GM12891 (cell line): ENCODE measurements at regions not wholly inside any gene's neighbourhood (a gene's known extent, or its start where the extent isn't known, plus 50 kb on each side); places are given as distances from the start of the nearest gene placed in this dataset.

ENCODE experiments used
- PAX5 ChIP-seq: IDR thresholded peaks from 2 replicates; pipeline ENCODE4 v1.6.1; 2011; ENCODE audit warnings: low read length, moderate library complexity, mild to moderate bottlenecking; ENCODE audit not compliant: insufficient read depth, severe bottlenecking
- POLR2A ChIP-seq: IDR thresholded peaks from 2 replicates; pipeline ENCODE4 v1.6.1; 2011; ENCODE audit warnings: low read depth, low read length, control low read depth
- POLR2AphosphoS5 ChIP-seq: IDR thresholded peaks from 2 replicates; pipeline ENCODE4 v1.6.1; 2011; ENCODE audit warnings: low read depth, low read length, control low read depth
- SPI1 ChIP-seq: IDR thresholded peaks from 2 replicates; pipeline ENCODE4 v1.6.1; 2011; ENCODE audit warnings: low read depth, low read length, control low read depth
- TAF1 ChIP-seq: IDR thresholded peaks from 2 replicates; pipeline ENCODE4 v1.6.1; 2011; ENCODE audit warnings: low read depth, low read length, control low read depth

- TF ChIP-seq POLR2A = no peak
- no peak for TF ChIP-seq TAF1
- no peak for TF ChIP-seq POLR2AphosphoS5
- no peak for TF ChIP-seq PAX5
- TF ChIP-seq SPI1 = no peak
Observed at GRCh38 chr12:105977652-105978051, 161.1 kb downstream of the NUAK1 start.
